ENCODE measurements at regions not wholly inside any gene's neighbourhood (a gene's known extent, or its start where the extent isn't known, plus 50 kb on each side); places are given as distances from the start of the nearest gene placed in this dataset.

- TF ChIP-seq, protein P1, sequence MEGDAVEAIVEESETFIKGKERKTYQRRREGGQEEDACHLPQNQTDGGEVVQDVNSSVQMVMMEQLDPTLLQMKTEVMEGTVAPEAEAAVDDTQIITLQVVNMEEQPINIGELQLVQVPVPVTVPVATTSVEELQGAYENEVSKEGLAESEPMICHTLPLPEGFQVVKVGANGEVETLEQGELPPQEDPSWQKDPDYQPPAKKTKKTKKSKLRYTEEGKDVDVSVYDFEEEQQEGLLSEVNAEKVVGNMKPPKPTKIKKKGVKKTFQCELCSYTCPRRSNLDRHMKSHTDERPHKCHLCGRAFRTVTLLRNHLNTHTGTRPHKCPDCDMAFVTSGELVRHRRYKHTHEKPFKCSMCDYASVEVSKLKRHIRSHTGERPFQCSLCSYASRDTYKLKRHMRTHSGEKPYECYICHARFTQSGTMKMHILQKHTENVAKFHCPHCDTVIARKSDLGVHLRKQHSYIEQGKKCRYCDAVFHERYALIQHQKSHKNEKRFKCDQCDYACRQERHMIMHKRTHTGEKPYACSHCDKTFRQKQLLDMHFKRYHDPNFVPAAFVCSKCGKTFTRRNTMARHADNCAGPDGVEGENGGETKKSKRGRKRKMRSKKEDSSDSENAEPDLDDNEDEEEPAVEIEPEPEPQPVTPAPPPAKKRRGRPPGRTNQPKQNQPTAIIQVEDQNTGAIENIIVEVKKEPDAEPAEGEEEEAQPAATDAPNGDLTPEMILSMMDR (IDR thresholded peaks at IDR 0.05; ENCODE audit: low read depth, low read length, missing input control) = no peak
- TF ChIP-seq YY1 (IDR thresholded peaks at IDR 0.05) = no peak
- TF ChIP-seq, protein P2, sequence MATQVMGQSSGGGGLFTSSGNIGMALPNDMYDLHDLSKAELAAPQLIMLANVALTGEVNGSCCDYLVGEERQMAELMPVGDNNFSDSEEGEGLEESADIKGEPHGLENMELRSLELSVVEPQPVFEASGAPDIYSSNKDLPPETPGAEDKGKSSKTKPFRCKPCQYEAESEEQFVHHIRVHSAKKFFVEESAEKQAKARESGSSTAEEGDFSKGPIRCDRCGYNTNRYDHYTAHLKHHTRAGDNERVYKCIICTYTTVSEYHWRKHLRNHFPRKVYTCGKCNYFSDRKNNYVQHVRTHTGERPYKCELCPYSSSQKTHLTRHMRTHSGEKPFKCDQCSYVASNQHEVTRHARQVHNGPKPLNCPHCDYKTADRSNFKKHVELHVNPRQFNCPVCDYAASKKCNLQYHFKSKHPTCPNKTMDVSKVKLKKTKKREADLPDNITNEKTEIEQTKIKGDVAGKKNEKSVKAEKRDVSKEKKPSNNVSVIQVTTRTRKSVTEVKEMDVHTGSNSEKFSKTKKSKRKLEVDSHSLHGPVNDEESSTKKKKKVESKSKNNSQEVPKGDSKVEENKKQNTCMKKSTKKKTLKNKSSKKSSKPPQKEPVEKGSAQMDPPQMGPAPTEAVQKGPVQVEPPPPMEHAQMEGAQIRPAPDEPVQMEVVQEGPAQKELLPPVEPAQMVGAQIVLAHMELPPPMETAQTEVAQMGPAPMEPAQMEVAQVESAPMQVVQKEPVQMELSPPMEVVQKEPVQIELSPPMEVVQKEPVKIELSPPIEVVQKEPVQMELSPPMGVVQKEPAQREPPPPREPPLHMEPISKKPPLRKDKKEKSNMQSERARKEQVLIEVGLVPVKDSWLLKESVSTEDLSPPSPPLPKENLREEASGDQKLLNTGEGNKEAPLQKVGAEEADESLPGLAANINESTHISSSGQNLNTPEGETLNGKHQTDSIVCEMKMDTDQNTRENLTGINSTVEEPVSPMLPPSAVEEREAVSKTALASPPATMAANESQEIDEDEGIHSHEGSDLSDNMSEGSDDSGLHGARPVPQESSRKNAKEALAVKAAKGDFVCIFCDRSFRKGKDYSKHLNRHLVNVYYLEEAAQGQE (IDR thresholded peaks at IDR 0.05) = no peak
- no peak for TF ChIP-seq TAF1 (conservative IDR thresholded peaks at IDR 0.05)
These were observed 49.9 kb upstream of the MAFB start for GRCh38 chr20:40738976-40739375.
